ENCODE measurements at regions not wholly inside any gene's neighbourhood (a gene's known extent, or its start where the extent isn't known, plus 50 kb on each side); places are given as distances from the start of the nearest gene placed in this dataset.

- Histone ChIP-seq H3K4me3 (ENCODE audit: control insufficient read depth in 1 of 7, extremely low read depth in 1 of 7, insufficient read depth in 4 of 7, low read depth in 2 of 7, low read length in 6 of 7) (no peak overlapping the region), H3K9me3 (ENCODE audit: control extremely low read depth in 1 of 5, control insufficient read depth in 4 of 5, insufficient read depth in 2 of 5, low read depth in 1 of 5, low read length in 4 of 5) (no peaks in the 10 kb centered on the region), H3K4me1 (ENCODE audit: control extremely low read depth in 1 of 4, control insufficient read depth in 4 of 4, insufficient read depth in 4 of 4, low read length in 3 of 4) (no peaks in the 10 kb centered on the region), H3K27me3 (replicated peaks in 2 of 5; ENCODE audit: control insufficient read depth in 4 of 5, insufficient read depth in 5 of 5, low read length in 4 of 5) (peaks cover 0 to 2% (median 0%) of the 10 kb centered on the region in 5 experiments), H3K36me3 (ENCODE audit: control insufficient read depth in 4 of 4, insufficient read depth in 4 of 4, low read length in 3 of 4) (no peaks in the 10 kb centered on the region), H3K27ac (ENCODE audit: insufficient read depth in 1 of 2, low read depth in 1 of 2, low read length in 2 of 2, poor library complexity in 1 of 2, severe bottlenecking in 2 of 2) (no peak overlapping the region)
- ChIA-PET POLR2A (no interaction called here), CTCF (no interaction called here)
- DNase-seq = peak; percentile 3 to 29 (median 24)
- 90% methylated on average over 22 of the region's 22 CpGs for WGBS (ENCODE audit: insufficient coverage)
Measured at GRCh38 chr5:88602584-88602983, 280.4 kb downstream of the MEF2C start.

GRCh38 chr5:88594441-88594840 lies 288.5 kb downstream of the MEF2C start:
- ChIA-PET POLR2A (no interaction called here), CTCF (no interaction called here)
- Histone ChIP-seq H3K27ac (ENCODE audit: insufficient read depth in 1 of 2, low read depth in 1 of 2, low read length in 2 of 2, poor library complexity in 1 of 2, severe bottlenecking in 2 of 2) (no peak overlapping the region), H3K36me3 (ENCODE audit: control insufficient read depth in 4 of 4, insufficient read depth in 4 of 4, low read length in 3 of 4) (no peaks in the 10 kb centered on the region), H3K4me3 (ENCODE audit: control insufficient read depth in 1 of 7, extremely low read depth in 1 of 7, insufficient read depth in 4 of 7, low read depth in 2 of 7, low read length in 6 of 7) (no peak overlapping the region), H3K4me1 (ENCODE audit: control extremely low read depth in 1 of 4, control insufficient read depth in 4 of 4, insufficient read depth in 4 of 4, low read length in 3 of 4) (no peaks in the 10 kb centered on the region), H3K9me3 (ENCODE audit: control extremely low read depth in 1 of 5, control insufficient read depth in 4 of 5, insufficient read depth in 2 of 5, low read depth in 1 of 5, low read length in 4 of 5) (peaks cover 0 to 2% (median 0%) of the 10 kb centered on the region in 5 experiments), H3K27me3 (replicated peaks in 2 of 5; ENCODE audit: control insufficient read depth in 4 of 5, insufficient read depth in 5 of 5, low read length in 4 of 5) (peaks cover 0 to 4% (median 0%) of the 10 kb centered on the region in 5 experiments)
- WGBS (ENCODE audit: insufficient coverage) = no CpG with 5 or more reads among the region's 1 CpG
- DNase-seq = no peak

DNA sequence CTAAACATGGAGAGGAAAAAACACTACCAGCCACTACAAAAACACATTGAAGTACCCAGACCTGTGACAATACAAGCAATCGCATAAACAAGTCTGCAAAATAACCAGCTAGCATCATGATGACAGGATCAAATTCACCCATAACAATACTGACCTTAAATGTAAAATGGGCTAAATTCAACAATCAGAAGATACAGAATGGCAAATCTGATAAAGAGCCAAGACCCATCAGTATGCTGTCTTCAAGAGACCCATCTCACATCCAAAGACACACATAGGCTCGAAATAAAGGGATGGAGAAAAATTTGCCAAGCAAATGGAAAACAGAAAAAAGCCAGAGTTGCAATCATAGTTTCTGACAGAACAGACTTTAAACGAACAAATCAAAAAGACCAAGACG lies 294.4 kb downstream of the MEF2C start:
- no peak for DNase-seq
- no peaks in the 10 kb centered on the region for H3K27me3 ChIP-seq (replicated peaks in 2 of 5; ENCODE audit: control insufficient read depth in 4 of 5, insufficient read depth in 5 of 5, low read length in 4 of 5)
- 100% methylated on average over 2 of the region's 4 CpGs for WGBS (ENCODE audit: insufficient coverage)
- POLR2A ChIA-PET = no interaction called here
- CTCF ChIA-PET = no interaction called here
- no peaks in the 10 kb centered on the region for H3K36me3 ChIP-seq (ENCODE audit: control insufficient read depth in 4 of 4, insufficient read depth in 4 of 4, low read length in 3 of 4)
- no peaks in the 10 kb centered on the region for H3K4me1 ChIP-seq (ENCODE audit: control extremely low read depth in 1 of 4, control insufficient read depth in 4 of 4, insufficient read depth in 4 of 4, low read length in 3 of 4)
- peaks cover 0 to 12% (median 3%) of the 10 kb centered on the region in 5 experiments for H3K9me3 ChIP-seq (ENCODE audit: control extremely low read depth in 1 of 5, control insufficient read depth in 4 of 5, insufficient read depth in 2 of 5, low read depth in 1 of 5, low read length in 4 of 5)
- no peak overlapping the region for H3K27ac ChIP-seq (ENCODE audit: insufficient read depth in 1 of 2, low read depth in 1 of 2, low read length in 2 of 2, poor library complexity in 1 of 2, severe bottlenecking in 2 of 2)
- no peak overlapping the region for H3K4me3 ChIP-seq (ENCODE audit: control insufficient read depth in 1 of 7, extremely low read depth in 1 of 7, insufficient read depth in 4 of 7, low read depth in 2 of 7, low read length in 6 of 7)

DNA sequence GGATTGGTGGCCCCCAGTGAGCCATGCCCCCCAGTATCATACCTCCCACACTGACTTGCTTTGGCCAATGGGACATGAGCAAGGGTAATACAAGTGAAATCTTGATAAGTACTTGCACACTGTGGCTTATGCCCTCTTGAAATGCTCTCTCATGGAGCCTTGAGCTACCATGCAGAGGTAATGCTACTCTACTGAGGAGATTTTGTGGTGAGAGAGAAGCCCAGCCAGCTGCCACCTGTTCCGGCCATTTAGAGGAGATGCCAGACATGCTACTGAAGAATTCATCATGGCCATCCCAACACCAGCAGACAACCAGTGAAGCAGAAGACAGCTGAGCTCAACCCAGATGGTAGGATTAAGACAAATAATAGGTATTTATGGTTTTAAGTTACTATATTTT lies 299.5 kb downstream of the MEF2C start:
- no peak for DNase-seq
- H3K9me3 ChIP-seq (ENCODE audit: control extremely low read depth in 1 of 5, control insufficient read depth in 4 of 5, insufficient read depth in 2 of 5, low read depth in 1 of 5, low read length in 4 of 5) = peaks cover 0 to 10% (median 3%) of the 10 kb centered on the region in 5 experiments
- H3K4me3 ChIP-seq (ENCODE audit: control insufficient read depth in 1 of 7, extremely low read depth in 1 of 7, insufficient read depth in 4 of 7, low read depth in 2 of 7, low read length in 6 of 7) = no peak overlapping the region
- peaks cover 0 to 2% (median 0%) of the 10 kb centered on the region in 5 experiments for H3K27me3 ChIP-seq (replicated peaks in 2 of 5; ENCODE audit: control insufficient read depth in 4 of 5, insufficient read depth in 5 of 5, low read length in 4 of 5)
- ChIA-PET POLR2A (no interaction called here), CTCF (no interaction called here)
- no peaks in the 10 kb centered on the region for H3K4me1 ChIP-seq (ENCODE audit: control extremely low read depth in 1 of 4, control insufficient read depth in 4 of 4, insufficient read depth in 4 of 4, low read length in 3 of 4)
- no peaks in the 10 kb centered on the region for H3K36me3 ChIP-seq (ENCODE audit: control insufficient read depth in 4 of 4, insufficient read depth in 4 of 4, low read length in 3 of 4)
- no CpG with 5 or more reads among the region's 1 CpG for WGBS (ENCODE audit: insufficient coverage)
- no peak overlapping the region for H3K27ac ChIP-seq (ENCODE audit: insufficient read depth in 1 of 2, low read depth in 1 of 2, low read length in 2 of 2, poor library complexity in 1 of 2, severe bottlenecking in 2 of 2)

GRCh38 chr5:88558366-88558765 lies 289.7 kb upstream of the TMEM161B start:
- POLR2A ChIA-PET = no interaction called here
- Histone ChIP-seq H3K4me1 (ENCODE audit: control extremely low read depth in 1 of 4, control insufficient read depth in 4 of 4, insufficient read depth in 4 of 4, low read length in 3 of 4) (peaks cover 3 to 7% (median 5%) of the 10 kb centered on the region in 4 experiments), H3K27me3 (replicated peaks in 2 of 5; ENCODE audit: control insufficient read depth in 4 of 5, insufficient read depth in 5 of 5, low read length in 4 of 5) (no peaks in the 10 kb centered on the region), H3K36me3 (ENCODE audit: control insufficient read depth in 4 of 4, insufficient read depth in 4 of 4, low read length in 3 of 4) (no peaks in the 10 kb centered on the region), H3K27ac (ENCODE audit: insufficient read depth in 1 of 2, low read depth in 1 of 2, low read length in 2 of 2, poor library complexity in 1 of 2, severe bottlenecking in 2 of 2) (no peak overlapping the region), H3K9me3 (ENCODE audit: control extremely low read depth in 1 of 5, control insufficient read depth in 4 of 5, insufficient read depth in 2 of 5, low read depth in 1 of 5, low read length in 4 of 5) (no peaks in the 10 kb centered on the region), H3K4me3 (ENCODE audit: control insufficient read depth in 1 of 7, extremely low read depth in 1 of 7, insufficient read depth in 4 of 7, low read depth in 2 of 7, low read length in 6 of 7) (no peak overlapping the region)
- CTCF ChIA-PET = no interaction called here
- peak in 1 of 3 donors; percentile 4 for DNase-seq
- no CpG with 5 or more reads among the region's 5 CpGs for WGBS (ENCODE audit: insufficient coverage)

GRCh38 chr5:88557881-88558280 lies 289.2 kb upstream of the TMEM161B start:
- no peaks in the 10 kb centered on the region for H3K27me3 ChIP-seq (replicated peaks in 2 of 5; ENCODE audit: control insufficient read depth in 4 of 5, insufficient read depth in 5 of 5, low read length in 4 of 5)
- WGBS (ENCODE audit: insufficient coverage) = 100% methylated on average over 1 of the region's 3 CpGs
- POLR2A ChIA-PET = no interaction called here

DNA sequence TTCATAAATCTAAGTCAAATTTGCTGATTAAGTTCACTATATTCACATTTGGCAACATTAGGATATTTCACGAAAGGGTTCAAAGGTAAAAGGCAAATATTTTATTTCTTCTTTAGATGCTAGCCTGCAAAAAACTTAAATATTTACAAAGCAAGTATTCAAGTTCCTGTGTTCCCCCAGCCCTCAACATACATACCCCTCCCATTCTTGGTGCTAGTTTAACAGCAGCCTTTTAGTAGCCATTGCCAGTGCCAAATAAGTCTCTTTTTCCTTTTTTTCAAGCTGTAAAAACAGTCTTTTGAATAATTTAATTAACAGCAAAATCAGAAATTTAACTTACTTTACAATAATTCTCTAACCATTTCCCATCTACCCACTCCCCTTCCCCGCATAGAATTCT lies 288.5 kb upstream of the TMEM161B start:
- CTCF ChIA-PET = interaction anchor here (1.4 kb wide), 1 partner anchor 18 kb away, joined by 3 read pairs; no protein-coding TSS in a partner anchor
- Histone ChIP-seq H3K4me3 (ENCODE audit: control insufficient read depth in 1 of 7, extremely low read depth in 1 of 7, insufficient read depth in 4 of 7, low read depth in 2 of 7, low read length in 6 of 7) (no peak overlapping the region), H3K27me3 (replicated peaks in 2 of 5; ENCODE audit: control insufficient read depth in 4 of 5, insufficient read depth in 5 of 5, low read length in 4 of 5) (no peaks in the 10 kb centered on the region), H3K27ac (ENCODE audit: insufficient read depth in 1 of 2, low read depth in 1 of 2, low read length in 2 of 2, poor library complexity in 1 of 2, severe bottlenecking in 2 of 2) (no peak overlapping the region), H3K36me3 (ENCODE audit: control insufficient read depth in 4 of 4, insufficient read depth in 4 of 4, low read length in 3 of 4) (no peaks in the 10 kb centered on the region), H3K9me3 (ENCODE audit: control extremely low read depth in 1 of 5, control insufficient read depth in 4 of 5, insufficient read depth in 2 of 5, low read depth in 1 of 5, low read length in 4 of 5) (no peaks in the 10 kb centered on the region), H3K4me1 (ENCODE audit: control extremely low read depth in 1 of 4, control insufficient read depth in 4 of 4, insufficient read depth in 4 of 4, low read length in 3 of 4) (peaks cover 3 to 7% (median 5%) of the 10 kb centered on the region in 4 experiments)
- no peak for DNase-seq
- no CpG with 5 or more reads among the region's 2 CpGs for WGBS (ENCODE audit: insufficient coverage)
- POLR2A ChIA-PET = no interaction called here

More at GRCh38 chr5:88557881-88558280, 289.2 kb upstream of the TMEM161B start:
- CTCF ChIA-PET = no interaction called here
- Histone ChIP-seq H3K4me1 (ENCODE audit: control extremely low read depth in 1 of 4, control insufficient read depth in 4 of 4, insufficient read depth in 4 of 4, low read length in 3 of 4) (peaks cover 3 to 7% (median 5%) of the 10 kb centered on the region in 4 experiments), H3K9me3 (ENCODE audit: control extremely low read depth in 1 of 5, control insufficient read depth in 4 of 5, insufficient read depth in 2 of 5, low read depth in 1 of 5, low read length in 4 of 5) (no peaks in the 10 kb centered on the region), H3K4me3 (ENCODE audit: control insufficient read depth in 1 of 7, extremely low read depth in 1 of 7, insufficient read depth in 4 of 7, low read depth in 2 of 7, low read length in 6 of 7) (no peak overlapping the region), H3K27ac (ENCODE audit: insufficient read depth in 1 of 2, low read depth in 1 of 2, low read length in 2 of 2, poor library complexity in 1 of 2, severe bottlenecking in 2 of 2) (no peak overlapping the region), H3K36me3 (ENCODE audit: control insufficient read depth in 4 of 4, insufficient read depth in 4 of 4, low read length in 3 of 4) (no peaks in the 10 kb centered on the region)
- DNase-seq = no peak

All from common myeloid progenitor, CD34-positive (primary cell).